NCI-H226 (cell line): ENCODE measurements at regions not wholly inside any gene's neighbourhood (a gene's known extent, or its start where the extent isn't known, plus 50 kb on each side); places are given as distances from the start of the nearest gene placed in this dataset.

Experiments used
- DNase-seq: peaks from one replicate; pipeline ENCODE4 v3.0.0-alpha.2; 2015

- no peak for DNase-seq
Observed at GRCh38 chr10:93180482-93180931, 106.8 kb downstream of the CYP26A1 start.

- DNase-seq, result no peak
Observed at GRCh38 chr10:93181271-93182048, 107.8 kb downstream of the CYP26A1 start.

DNA sequence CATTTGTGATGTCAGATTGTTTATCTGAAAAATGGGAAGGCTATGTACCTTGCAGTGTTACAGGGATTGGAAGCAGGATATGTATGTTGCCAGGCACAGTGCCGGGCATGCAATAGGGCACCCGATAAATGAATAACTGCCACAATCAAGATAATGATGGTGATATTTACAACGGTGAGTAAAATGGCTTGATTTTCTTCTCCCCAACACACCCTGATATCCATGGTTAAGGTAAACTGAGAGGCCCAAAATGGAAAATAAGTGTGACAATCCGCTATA lies 108.3 kb downstream of the CYP26A1 start:
- DNase-seq, result no peak

DNA sequence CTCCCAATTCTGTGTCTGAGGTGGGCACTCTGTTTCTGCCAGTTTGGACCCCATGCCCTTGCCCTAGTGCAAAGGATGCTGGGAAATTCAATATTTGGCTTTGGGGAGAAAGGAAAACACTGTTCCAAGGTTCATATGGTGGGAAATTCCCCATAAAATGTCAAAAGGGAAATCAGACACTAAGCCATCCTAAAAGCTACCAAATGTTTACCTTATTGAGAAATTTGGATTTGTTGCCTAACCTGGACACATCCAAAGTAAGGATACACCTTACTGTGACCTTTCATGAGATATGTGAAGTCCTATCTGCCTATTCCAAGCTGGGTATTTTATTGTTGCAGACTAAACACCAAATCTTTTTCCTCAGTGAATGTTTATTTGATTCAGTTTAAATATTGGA lies 109.1 kb downstream of the CYP26A1 start:
- no peak for DNase-seq

DNA sequence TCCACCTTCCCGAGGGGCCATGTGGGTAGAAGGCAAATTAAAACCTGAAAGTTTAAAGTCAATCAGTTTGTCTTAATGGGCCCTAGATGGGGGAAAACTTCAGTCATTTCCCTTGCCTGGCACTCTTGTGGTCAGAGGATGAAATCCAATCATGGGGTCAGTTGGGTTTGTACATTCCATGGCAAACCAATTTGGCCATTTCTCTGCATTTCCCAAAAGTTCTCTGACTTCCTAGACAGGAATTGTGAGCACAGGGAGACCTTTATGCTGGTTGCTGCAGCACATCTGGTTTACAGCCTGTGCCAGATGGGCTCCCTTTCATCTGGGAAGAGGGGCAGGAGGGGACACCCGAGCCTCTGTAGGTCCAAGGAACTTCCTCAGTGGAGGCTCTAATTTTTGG lies 113.0 kb downstream of the CYP26A1 start:
- no peak for DNase-seq

- no peak for DNase-seq
Observed at GRCh38 chr10:93189944-93190343, 116.3 kb downstream of the CYP26A1 start.

DNA sequence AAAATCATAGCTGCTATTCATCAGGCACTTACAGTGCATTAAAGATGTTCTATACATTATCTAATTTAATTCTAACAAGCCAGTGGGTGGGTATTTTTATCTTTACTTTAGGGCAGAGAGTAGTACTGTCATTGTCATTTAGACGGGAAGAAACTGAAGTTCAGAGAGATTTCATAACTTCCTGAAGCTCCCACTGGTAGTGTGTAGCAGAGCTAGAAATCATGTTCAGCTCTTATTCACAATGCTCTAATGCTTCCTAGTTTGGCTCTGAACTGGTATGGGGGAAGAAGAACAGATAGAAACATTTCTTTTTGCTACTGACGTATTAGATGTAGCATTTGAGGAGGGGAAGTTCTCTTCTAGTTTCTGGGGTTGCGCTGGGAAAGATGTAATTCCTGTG lies 116.7 kb downstream of the CYP26A1 start:
- no peak for DNase-seq

DNA sequence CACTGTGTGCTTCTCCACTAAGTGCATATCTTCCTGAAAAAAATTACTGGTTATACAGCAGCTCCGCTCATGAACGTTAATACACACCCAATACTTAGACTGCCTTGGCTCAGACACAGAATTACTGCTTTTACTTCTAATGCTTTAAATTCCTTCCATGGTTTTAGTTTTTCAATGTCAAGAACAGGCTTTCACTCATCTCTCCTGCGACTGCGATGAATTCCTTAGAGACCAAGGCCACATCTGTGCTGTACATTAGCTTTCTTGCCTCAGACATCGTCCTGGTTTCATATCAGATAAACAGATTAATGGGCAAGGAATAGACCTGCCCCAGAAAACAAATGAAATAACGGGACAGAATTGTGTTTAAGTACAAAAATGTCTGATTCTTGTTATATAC lies 120.2 kb downstream of the CYP26A1 start:
- no peak for DNase-seq

- no peak for DNase-seq
Observed at GRCh38 chr10:93198401-93199131, 124.9 kb downstream of the CYP26A1 start.

GRCh38 chr10:93199191-93199751 lies 125.6 kb downstream of the CYP26A1 start:
- DNase-seq, result no peak

GRCh38 chr10:93204494-93205485 lies 131.1 kb downstream of the CYP26A1 start:
- DNase-seq, result no peak

- DNase-seq, result no peak
Observed at GRCh38 chr10:93206652-93207051, 133.0 kb downstream of the CYP26A1 start.

DNA sequence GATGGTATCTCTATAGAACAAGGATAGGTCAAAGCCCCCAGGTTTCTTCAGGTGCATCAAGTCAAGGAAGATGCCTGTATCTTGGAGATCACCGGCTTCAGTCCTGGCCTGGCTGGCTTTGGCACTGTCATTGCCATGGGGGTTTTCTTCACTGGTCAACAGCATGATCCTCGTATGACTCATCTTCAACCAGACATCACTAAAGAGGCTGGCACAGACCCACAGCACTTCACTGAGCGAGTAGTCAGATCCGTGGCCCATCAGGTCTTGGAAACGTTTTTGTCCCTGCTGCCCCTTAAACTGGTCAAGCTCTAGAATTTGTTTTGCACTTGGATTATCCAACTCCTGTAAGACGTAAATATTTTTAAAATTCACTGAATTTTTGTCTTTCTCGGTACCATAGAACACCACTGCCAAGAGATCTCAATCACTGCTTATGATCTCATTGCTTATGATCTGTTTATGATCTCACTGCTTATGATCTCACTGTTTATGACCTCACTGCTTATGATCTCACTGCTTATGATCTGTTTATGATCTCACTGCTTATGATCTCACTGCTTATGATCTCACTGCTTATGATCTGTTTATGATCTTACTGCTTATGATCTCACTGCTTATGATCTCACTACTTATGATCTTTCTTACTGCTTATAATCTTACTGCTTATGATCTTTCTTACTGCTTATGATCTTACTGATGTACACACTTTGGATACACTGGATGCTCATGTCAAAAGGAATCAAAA lies 135.2 kb downstream of the CYP26A1 start:
- DNase-seq, result no peak

DNA sequence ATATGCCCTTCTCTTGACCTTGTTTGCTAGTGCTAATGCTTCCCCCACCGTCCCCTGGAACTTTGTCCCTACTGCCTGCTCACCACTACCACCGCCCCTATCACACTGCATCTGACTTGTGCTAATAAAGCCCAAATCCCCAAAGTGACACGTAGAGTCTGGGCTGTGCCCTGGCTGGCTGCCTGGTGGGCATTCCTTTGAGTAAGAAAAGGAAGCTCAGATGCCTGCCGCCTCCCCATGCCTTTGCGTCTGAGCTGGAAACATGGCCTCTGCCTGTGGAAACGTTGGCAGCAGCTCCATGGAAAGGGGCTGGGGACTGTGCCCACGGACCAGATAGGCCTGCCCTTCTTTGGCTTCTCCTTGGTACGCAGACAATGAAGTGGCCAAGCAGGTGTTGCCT lies 138.3 kb downstream of the CYP26A1 start:
- no peak for DNase-seq

DNA sequence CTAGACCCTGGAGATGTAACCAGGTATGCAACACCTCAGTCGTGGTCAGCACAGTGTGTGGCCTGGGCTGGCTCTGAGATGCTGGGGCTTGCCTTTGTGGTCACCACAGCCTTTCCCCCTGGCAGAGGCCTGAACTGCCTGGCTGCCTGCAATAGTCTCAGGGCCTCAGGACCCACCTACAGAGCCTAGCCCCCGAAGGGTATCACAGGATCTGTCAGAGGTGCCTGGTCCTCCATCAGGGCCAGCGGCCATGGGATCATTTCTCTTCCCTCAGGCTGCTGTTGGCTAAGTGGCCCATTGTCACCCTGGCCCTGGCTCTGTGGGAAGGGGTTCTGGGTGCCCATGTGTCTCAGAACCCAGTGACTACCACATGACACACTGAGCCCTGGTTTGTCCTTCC lies 141.6 kb downstream of the CYP26A1 start:
- no peak for DNase-seq

GRCh38 chr10:93216341-93216985 lies 142.8 kb downstream of the CYP26A1 start:
- no peak for DNase-seq

GRCh38 chr10:93218386-93218785 lies 144.7 kb downstream of the CYP26A1 start:
- DNase-seq, result no peak

GRCh38 chr10:93219347-93219746 lies 145.7 kb downstream of the CYP26A1 start:
- no peak for DNase-seq

GRCh38 chr10:93220296-93221170 lies 146.8 kb downstream of the CYP26A1 start:
- DNase-seq, result no peak

- DNase-seq, result no peak
Observed at GRCh38 chr10:93221171-93221496, 147.4 kb downstream of the CYP26A1 start.

- DNase-seq, result no peak
Observed at GRCh38 chr10:93221521-93221920, 147.8 kb downstream of the CYP26A1 start.
